GM18517 (cell line): ENCODE measurements at regions not wholly inside any gene's neighbourhood (a gene's known extent, or its start where the extent isn't known, plus 50 kb on each side); places are given as distances from the start of the nearest gene placed in this dataset.

Experiments
- ATAC-seq: cut with Tn5 transposase; IDR thresholded peaks from one replicate; pipeline ENCODE4 v1.9.1; 2021; ENCODE audit warnings: mild to moderate bottlenecking, moderate library complexity; ENCODE audit not compliant: unreplicated experiment

DNA sequence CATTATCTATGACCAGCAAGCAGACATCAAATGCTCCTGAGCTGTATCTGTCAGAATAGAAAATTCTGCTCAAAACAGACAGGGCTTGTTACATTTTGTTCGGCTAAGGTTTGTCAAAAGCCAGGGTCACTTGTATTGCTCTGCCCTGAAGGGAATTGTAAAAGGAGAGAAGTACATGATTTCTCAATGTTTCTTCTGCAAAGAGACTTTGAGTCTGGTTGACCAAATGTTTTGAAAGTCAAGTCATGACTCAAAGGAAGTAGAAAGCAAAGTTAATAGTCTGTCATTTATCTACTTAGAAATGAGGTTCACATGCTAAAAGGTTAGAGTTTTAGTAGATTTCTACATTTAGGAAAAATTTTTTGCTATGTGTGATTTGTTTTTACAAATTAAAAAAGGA, 1624.1 kb upstream of the ZEB2 start:
- no peak for ATAC-seq

DNA sequence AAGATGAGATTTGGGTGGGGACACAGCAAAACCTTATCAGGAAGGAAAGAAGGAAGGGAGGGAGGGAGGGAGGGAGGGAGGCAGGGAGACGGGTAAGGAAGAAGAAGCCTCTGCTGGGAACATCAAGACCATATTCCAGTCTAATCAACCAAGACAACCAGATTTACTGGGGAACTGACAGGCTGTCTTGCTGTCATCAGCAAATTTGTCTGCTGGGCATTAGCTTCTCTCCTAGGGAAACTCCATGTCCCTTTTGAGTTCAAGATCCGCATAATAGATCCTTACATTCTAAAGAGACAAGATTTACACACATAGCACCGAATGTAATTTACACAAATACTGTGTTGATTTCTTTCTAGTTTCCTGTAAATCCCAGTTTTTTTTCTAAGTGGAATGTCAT, 1618.9 kb upstream of the ZEB2 start:
- no peak for ATAC-seq

GRCh38 chr2:146135245-146135644, 1615.3 kb upstream of the ZEB2 start:
- no peak for ATAC-seq

GRCh38 chr2:146131785-146132184, 1611.9 kb upstream of the ZEB2 start:
- no peak for ATAC-seq

DNA sequence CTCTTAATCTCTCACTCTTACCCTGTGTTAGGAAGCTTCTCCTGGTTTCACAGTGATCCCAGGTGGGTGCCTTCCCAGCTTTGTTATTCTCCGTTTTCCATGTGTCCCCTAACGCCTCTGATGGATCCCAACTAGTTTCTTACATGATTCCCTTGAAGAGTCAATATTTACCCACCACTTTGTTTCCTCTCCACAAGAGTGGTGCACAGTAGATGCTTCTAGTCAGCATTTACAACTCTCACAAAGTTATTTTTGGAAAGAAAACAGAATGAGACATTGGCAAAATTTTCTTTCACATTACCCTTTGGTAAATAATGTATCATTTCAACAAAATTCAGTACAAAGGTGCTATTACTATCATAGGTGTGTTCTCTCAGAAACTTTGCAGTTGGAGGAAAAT, 1611.1 kb upstream of the ZEB2 start:
- ATAC-seq = no peak

- ATAC-seq = no peak
These were observed 1610.4 kb upstream of the ZEB2 start for GRCh38 chr2:146130290-146130689.

DNA sequence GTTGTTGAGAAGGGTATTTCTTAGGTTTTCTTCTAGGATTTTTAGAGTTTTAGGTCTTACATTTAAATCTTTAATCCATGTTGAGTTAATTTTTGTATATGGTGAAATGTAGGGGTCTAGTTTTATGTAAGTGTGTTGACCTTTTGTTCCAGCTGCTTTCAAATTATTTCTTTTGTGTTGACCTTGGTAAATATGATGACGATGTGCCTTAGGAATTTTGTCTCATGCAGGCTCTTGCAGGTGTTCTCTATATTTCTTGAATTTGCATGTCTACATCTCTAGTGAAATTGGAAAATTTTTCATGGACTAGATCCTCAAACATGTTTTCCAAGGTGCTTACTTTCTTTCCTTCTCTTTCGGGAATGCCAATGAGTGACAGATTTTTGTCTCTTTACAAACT, 1609.3 kb upstream of the ZEB2 start:
- ATAC-seq = no peak

- no peak for ATAC-seq
These were observed 1608.3 kb upstream of the ZEB2 start for GRCh38 chr2:146128216-146128615.

GRCh38 chr2:146125551-146125950, 1605.6 kb upstream of the ZEB2 start:
- ATAC-seq = no peak

DNA sequence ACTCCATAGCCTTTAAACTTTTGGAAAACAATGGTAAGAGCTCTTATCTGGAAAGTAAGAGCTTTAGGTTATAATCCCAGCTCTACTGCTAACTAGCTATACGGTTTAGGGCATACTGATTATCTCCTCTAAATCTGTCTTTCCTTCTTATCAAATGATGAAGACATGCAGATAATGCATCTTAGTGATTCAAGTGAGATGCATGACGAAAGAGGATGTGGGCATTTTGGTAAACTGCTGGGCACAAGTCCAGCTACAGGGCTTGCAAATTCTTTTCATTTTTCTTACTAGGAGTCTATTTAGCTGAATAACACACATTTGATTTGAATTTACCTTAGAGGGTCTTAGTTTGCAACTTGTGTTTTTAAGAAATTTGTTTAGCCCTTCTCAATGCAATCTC, 1604.8 kb upstream of the ZEB2 start:
- ATAC-seq = no peak

- ATAC-seq = no peak
These were observed 1603.8 kb upstream of the ZEB2 start for GRCh38 chr2:146123714-146124113.

DNA sequence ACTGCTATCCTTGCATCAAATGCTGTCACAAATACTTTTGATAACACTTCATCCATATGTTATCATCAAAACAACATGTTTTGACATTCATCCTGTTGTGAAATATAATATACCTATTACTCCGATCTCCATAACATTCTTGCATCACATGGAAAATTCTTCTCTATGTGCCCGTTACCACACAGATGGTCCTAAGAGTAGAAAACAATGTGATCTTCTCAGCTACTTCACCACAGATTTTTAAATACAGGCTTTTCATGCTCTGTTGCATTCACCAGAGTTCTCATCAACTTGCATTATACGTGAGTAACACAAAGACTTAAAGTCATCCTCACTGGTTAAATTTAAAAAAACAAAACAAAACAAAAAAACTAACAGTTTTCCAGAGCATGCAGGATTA, 1603.3 kb upstream of the ZEB2 start:
- ATAC-seq = no peak

DNA sequence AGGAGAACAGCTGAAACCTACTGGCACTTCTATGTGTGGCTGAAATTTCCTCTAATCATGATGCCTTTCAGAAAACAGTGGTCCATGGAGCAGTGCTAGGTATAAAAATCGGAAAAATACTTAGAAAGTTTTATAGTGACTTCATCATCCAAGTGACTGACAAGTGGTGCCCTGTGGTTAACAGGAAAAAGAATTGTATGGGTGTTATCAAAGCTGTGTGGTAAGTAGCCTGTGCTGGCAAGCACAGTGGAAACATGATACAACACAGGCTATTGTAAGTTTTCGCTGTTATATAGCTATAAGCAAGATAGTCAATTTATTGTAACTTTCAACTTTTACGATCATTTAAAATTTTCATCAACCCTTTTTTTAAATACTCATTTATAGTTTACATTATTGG, 1599.7 kb upstream of the ZEB2 start:
- no peak for ATAC-seq

DNA sequence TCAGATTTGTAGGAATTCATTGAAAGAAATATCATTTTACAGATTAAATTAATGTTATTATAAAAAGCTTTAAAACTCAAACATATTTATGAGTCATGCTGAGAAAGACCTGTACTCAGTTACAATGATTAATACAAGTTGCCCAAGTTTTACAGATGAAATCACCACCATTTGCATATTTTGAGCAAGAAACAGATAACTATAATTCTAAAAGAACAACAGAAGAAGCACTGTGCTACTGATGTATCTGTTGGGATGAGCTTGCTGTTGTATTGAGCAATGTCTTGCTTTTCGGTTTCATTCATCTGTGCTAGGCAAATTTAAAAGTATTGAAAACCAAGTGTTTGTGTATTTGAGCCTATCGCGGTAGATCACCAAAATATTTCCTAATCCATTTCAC, 1589.1 kb upstream of the ZEB2 start:
- no peak for ATAC-seq

GRCh38 chr2:146094185-146094584, 1574.3 kb upstream of the ZEB2 start:
- ATAC-seq = no peak

DNA sequence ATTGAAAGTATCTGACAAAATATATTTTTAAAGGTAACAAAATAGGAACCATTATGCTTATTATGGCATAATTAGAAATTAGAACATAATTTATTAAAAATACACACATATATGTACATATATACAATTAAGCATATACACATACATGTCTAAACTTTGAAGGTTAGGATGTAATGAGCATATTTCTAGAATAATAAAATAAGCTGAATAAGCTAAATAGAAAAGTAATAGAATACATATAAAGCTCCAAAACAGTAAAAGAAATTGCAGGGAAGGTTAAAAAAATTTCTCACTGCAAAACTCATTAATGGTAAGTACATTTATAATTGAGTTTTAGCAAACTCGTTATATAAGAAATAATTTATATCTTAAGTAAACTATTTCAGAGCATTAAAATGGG, 1561.5 kb upstream of the ZEB2 start:
- ATAC-seq = no peak

GRCh38 chr2:146080925-146081324, 1561.0 kb upstream of the ZEB2 start:
- no peak for ATAC-seq

- ATAC-seq = no peak
These were observed 1559.3 kb upstream of the ZEB2 start for GRCh38 chr2:146079216-146079615.

- ATAC-seq = no peak
These were observed 1557.2 kb upstream of the ZEB2 start for GRCh38 chr2:146077156-146077555.

DNA sequence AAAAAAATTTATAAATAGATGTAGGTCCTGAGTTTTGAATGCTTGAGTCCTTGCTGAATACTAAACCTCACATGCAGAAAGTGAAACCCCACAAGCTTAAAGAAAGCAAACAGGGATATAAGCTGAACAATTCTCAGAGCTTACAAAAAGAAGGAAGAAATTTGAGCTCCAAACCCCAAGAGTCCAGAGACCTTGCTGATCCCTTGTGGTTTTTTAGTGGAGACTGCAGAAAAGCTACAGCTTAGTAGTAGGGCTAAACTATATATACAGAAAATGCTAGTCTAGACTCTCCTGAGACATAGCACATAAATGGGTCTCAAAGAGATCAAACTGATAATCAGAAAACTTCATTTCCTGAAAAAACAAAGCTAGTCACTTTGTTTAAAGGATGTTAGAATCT, 1548.1 kb upstream of the ZEB2 start:
- no peak for ATAC-seq

- no peak for ATAC-seq
These were observed 1528.2 kb upstream of the ZEB2 start for GRCh38 chr2:146048141-146048540.

GRCh38 chr2:146041274-146041910, 1521.5 kb upstream of the ZEB2 start:
- no peak for ATAC-seq

DNA sequence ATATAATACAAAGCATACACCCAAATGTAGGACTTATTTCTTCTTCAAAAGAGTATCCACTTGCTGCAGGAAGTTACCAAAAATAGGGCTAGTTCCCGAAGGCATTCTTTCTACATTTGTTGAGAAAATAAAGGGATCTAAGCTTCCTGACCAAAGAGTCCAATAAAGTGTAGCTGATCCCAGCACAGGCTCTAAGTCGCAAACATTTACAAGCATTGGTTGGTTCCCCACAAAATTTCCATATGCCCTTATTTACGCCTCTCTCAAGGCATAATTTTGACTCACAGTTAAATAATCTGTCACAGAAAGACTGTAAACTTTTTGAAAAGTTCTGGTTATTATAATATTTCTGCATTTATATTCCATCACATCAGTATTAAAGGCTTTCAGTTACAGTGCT, 1520.1 kb upstream of the ZEB2 start:
- ATAC-seq = no peak

DNA sequence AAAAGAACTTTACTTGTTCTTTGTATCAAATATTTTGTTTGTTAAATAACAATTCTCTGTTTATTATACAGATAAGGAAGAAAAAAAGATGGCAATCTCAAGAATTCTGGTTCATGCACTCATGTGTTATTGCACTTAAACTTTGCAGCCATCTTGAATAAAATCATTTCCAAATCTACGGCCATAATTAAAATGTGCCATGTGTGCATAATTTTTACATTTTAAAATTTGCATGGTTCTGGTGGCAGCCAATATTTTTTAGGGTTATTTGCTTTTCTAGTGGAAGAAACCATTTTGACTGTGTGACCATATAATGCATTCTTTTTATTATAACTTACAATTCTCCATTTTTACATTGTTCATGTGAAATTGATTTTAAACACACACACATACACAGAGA, 1518.1 kb upstream of the ZEB2 start:
- no peak for ATAC-seq
